Vagina (tissue), 2 donors: ENCODE measurements at regions not wholly inside any gene's neighbourhood (a gene's known extent, or its start where the extent isn't known, plus 50 kb on each side); places are given as distances from the start of the nearest gene placed in this dataset.

Source experiments
- POLR2A ChIP-seq, 2 donors: fragments of 450-650 bp; IDR thresholded peaks; one replicate each; pipeline ENCODE4 v1.6.1; 2017; ENCODE audit warnings: antibody characterized with exemption in 2 of 2, mild to moderate bottlenecking in 2 of 2, moderate library complexity in 2 of 2
- TF ChIP-seq, protein P1 (sequence below), 3 experiments: fragments of 450-650 bp in 2 of 3; fragments of 200-600 bp in 1 of 3; sonication (generic) in 1 of 3; IDR thresholded peaks; one replicate each; pipeline ENCODE4 v1.5.1; 2017 to 2019; ENCODE audit warnings: antibody characterized with exemption in 3 of 3, mild to moderate bottlenecking in 2 of 3, moderate library complexity in 2 of 3

DNA sequence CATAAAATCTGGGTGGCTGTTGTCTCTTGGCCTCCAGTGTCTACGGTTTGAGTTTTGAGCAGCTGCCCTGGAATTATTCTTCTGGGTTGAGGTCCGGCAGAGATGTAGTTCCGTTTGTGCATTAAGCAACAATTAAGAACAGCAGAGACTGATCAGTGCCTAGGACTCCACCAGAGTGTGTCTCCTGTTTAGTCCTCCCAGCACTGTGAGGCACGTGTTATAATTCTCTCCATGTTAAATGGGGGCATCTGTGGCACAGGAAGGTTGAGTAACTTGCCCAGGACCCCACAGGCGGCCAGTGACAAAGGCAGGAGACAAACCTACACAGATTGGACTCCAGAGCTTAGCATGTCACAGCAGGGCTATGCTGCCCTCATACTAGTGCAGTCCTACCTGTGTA is 225.1 kb downstream of the CBLN1 start:
- TF ChIP-seq POLR2A (IDR thresholded peaks at IDR 0.05) = no peak
- TF ChIP-seq, protein P1, sequence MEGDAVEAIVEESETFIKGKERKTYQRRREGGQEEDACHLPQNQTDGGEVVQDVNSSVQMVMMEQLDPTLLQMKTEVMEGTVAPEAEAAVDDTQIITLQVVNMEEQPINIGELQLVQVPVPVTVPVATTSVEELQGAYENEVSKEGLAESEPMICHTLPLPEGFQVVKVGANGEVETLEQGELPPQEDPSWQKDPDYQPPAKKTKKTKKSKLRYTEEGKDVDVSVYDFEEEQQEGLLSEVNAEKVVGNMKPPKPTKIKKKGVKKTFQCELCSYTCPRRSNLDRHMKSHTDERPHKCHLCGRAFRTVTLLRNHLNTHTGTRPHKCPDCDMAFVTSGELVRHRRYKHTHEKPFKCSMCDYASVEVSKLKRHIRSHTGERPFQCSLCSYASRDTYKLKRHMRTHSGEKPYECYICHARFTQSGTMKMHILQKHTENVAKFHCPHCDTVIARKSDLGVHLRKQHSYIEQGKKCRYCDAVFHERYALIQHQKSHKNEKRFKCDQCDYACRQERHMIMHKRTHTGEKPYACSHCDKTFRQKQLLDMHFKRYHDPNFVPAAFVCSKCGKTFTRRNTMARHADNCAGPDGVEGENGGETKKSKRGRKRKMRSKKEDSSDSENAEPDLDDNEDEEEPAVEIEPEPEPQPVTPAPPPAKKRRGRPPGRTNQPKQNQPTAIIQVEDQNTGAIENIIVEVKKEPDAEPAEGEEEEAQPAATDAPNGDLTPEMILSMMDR (IDR thresholded peaks at IDR 0.05) = no peak
